Astrocyte of the hippocampus (primary cell): ENCODE measurements at regions not wholly inside any gene's neighbourhood (a gene's known extent, or its start where the extent isn't known, plus 50 kb on each side); places are given as distances from the start of the nearest gene placed in this dataset.

Experiments
- DNase-seq: peaks from one replicate; pipeline ENCODE4 v3.0.0; 2011; ENCODE audit warnings: low read depth, low spot score

DNA sequence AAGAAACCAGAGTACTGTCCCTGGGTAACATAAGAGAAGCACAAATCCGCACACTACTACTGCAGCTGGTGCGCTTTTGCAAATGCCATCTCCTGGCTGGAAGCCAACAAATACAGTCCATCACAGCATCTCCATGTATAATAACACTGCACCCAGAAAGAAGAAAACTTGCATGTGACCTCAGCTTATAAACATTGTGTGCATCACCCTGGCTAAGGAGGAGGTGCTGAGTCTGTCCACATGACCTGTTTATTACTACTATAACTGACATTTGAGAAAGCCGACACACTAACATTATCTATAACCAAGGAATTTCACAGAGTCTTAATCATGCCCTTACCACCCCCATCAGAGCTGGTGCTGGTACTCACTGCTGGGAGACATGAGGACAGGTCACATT, 516.8 kb downstream of the CFAP47 start:
- no peak for DNase-seq

DNA sequence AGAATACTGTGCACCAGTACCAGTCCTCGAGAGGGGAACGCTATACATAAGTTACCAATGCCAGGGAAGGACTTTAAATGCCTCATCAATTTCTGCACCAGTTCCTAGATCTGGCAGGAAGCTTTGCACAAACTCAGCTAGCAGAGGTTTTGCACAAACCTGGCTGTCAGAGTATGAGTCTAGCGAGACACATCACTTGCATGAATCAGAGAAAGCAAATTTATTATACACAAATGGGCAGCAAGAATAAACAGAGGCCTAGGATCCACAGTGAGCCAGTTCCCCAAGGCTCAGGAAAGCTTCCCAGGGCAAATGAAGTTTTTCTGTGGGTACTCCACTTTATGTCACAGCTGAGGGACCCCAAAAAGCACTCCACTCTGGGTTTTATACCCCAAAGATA, 523.5 kb downstream of the CFAP47 start:
- DNase-seq = no peak

DNA sequence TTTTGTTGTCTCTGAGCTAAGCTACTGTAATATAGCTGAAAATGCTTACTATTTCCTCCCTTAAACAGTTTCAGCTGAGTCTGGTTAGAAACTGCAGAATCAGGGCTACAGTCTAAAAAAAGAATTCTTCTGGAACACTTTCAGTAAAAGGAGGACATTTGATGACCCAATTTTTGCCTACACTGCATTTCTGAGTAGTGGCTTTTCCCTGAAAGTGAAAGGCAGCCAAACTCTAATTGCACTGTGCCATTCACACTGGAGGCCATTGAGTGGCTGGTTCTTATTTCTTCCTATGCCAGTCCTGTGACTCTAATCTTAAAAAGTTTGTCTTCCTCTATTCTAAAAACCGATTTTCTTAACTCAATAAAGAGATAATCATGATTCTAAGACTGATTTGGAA, 526.0 kb downstream of the CFAP47 start:
- DNase-seq = no peak

DNA sequence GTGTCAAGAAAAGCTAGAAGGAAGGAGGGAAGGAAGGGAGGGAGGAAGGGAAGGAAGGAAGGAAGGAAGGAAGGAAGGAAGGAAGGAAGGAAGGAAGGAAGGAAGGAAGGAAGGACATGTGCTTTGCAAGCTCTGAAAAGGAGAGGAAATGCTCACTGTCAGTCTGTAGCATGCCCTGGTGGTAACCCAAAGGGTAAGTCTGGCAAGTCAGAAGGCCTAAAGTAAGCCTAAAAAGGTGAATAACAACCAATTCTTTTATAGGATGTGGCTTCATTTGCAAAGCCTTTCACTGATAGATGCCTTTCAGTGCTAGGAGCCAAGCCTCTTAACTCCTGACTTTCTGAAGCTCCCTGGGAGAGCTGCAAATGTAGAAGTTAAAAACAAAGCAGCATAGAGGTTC, 542.6 kb downstream of the CFAP47 start:
- DNase-seq = no peak

DNA sequence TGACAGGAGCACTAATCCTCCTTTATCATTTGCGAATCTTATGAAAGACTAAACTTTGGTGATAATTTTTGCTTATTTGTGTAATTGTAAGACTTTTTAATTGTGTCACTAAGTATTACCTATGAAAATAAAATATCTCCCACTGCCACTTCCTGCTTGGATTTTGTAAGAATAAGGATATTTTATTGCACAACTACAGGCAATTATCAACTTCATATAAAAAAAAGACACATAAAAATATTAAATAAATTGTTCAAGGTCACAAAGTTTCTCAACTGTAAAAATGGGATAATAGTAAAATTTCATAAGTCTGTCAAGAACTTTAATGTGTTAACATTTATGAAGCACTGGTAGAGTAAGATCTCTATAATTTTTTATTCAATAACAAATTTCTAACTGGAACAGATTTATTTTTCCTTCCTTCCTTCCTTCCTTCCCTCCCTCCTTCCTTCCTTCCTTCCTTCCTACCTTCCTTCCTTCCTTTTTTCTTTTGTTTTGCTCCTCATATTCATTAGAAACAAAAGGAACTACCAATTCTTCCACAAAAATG, 527.6 kb upstream of the FAM47C start:
- DNase-seq = no peak

DNA sequence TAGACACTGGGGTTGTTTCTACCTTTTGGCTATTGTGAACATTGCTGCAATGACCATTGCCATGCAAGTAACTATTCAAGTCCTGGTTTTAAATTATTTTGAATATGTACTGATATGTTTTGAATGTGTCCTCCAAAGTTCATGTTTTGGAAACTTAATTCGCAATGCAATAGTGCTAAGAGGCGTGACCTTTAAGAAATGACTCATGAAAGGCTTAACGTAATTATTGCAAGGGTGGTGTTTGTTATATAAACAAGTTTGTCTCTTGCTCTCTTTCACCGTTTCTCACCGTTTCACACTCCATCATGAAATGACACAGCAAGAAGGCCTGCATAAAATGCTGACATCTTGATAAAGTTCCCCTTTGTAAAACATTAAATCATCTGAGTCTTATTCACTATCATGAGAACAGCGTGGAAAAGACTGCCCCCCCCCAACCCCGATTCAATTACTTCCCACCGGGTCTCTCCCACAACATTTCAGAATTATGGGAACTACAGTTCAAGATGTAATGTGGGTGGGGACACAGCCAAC, 506.9 kb upstream of the FAM47C start:
- no peak for DNase-seq

DNA sequence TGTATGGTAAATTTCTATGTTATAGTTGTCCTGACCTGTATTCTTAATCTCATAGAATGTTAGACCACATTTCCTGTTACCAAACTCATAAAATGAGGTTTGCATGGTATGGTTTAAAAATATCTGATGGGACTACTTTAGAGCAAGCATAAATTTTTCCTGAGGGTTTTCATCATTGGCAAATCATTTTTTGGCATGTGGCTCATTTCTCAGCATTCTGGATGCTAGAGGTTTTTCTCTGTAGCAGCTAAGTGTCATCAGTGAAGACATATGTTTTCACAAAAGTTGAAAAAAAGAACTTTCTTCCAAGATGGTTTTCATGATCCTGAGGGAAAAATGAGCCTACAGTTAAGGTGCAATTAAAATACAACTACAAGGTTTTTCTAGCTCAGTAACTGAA, 503.5 kb upstream of the FAM47C start:
- DNase-seq = no peak

DNA sequence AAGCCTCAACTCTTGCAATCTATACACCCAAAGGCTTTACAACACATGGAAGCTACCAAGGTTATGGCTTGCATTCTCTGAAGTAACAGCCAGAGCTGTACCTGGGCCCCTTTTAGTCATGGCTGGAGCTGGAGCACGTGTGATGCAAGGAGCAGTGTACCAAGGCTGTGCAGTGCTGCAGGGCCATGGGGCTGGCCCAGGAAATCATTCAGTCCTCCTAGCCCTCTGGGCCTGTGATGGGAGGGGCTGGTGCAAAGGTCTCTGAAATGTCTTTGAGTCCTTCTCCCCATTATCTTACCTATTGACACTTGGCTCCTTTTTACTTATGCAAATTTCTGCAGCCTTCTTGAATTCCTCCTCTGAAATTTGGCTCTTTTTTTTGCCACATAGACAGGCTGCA, 500.1 kb upstream of the FAM47C start:
- no peak for DNase-seq

DNA sequence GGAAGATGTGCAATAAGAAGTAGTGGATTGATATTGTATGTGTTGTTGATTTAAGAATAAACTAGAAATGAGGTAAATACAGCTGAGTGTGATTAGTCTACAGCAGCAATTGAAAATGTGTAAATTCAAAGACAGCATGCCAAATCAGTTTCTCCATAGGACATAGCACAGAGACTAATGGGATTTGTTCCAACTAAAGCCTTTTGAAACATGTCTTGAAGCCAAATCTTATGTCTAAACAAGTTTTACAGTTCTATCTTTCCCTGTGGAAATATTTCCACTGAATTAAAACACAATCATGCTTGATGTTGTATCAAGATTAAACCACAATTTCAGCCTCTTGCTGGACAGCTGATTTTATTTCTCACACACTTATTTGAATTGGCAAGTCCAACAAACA, 497.4 kb upstream of the FAM47C start:
- no peak for DNase-seq

DNA sequence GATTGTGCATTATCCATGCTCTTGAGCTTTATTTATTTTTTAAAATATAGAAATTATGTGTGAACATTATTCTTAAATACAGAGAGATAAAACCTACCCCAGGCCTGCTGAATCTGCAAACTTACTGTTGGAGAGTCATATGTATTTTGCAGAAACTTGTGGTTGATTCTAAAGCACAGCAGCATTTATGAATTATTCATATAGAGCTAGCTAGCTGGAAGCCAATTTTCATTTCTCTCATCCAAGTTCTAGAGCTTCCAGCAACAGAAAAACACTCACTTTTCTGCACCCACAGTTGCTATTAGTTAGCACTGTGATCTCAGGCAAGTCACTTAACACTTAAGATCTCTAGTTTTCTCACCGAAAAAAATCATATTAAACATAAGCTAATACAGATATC, 479.5 kb upstream of the FAM47C start:
- no peak for DNase-seq

DNA sequence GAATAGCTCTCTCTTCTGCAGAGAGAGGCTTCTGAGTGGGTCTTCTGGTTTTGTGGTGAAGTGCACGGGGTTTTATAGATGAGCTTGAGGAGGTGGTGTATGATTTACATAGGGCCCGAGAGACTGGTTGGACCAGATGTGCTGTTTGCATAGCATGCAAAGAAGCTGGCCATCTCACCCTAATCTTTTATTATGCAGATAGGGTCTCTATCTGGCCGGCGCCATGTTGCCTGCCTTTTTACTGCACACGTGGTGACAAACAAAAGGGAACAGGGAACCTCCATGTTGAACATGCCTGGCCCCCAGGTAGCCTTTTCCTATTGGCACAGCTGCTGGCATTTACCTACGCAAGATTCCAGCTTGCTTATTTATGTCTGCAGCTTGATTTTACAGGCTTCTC, 473.3 kb upstream of the FAM47C start:
- no peak for DNase-seq

DNA sequence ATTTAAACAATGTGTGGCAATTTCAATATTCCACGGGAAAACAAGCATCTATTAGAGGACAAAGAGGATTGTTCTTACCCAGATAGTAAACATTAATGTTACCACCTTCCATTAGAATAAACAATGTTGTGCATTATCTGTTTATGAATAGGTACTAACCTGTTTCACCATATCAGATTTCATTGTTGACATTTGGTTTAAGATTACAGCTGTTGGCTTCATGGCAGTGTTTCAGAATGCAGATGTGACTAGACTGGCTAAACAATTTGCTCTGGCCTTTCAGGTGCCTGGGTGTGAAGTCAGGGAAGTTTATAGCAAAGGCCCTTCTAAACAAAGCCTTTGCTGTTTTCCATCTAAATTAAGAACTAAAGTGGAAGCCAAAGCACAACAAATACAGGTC, 464.7 kb upstream of the FAM47C start:
- DNase-seq = no peak

DNA sequence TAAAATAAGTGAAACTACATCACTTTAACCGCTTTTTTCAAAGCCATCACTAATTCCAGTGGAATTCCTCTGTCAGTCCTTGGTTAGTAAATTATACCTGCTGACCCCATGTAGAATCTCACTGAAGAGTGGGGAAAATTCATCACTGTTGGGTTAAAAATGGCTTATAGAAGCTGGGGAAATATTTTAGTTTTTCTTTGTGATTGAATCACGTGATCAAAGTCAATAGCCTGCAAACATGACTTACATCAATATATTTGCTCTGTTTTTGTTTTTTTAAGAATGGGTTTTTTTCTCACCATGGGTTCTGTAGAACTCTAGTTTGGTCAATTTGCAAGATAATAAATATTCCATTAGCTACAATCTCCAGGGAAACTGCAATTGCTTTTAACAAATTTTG, 445.2 kb upstream of the FAM47C start:
- DNase-seq = no peak

DNA sequence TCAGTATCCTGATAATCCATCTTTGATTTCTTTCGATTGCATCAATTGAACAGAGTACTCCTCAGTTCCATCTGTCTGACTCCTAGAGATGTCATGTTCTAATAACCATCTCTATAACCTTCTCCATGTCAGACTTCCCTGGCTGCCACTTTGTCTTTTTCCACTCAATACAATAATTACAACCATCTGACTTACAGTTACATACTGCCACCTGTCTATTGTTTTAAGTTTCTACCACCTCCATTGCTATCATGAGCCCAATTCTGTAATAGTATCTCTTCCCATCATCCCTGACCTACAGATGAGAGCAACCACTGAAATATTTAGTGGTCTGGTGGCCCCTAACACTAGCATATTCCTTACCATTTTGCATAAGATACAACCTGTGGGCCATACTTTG, 439.2 kb upstream of the FAM47C start:
- DNase-seq = no peak

DNA sequence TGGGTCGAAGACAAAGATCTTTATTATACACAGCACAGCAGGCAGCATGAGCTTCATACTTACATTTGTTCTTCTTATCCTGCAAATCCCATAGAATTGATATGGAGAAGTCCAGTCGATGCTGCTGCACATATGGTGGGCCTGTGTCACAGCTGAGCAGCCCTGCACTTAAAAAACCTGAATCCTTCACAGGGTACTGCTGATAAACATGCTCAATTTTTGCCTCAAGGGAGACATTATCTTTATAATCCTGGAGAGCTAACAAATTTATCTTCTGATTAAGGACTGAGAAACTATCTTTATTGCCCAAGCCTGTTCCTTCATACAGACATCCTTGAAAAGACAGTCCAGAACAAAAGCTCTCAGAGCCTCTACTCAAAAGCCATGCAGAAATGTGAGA, 434.4 kb upstream of the FAM47C start:
- no peak for DNase-seq

DNA sequence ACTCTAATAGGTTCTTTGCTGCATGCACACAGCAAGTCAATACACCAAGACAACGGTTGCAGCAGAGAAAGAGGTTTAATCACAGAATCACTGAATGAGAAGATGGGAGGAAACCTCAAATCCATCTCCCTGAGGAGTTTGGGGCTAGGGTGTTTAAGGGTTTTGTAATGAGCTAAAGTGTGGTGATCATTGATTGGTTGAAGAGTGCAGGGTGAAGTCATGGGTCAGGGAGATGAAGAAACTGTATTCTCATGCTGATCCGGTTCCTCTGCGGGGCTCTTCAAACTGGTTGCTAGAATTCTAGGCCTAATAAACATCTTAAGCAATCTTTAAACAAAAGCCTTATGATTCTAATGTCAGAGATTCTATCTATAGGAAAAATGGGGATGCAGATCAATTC, 432.5 kb upstream of the FAM47C start:
- DNase-seq = no peak

DNA sequence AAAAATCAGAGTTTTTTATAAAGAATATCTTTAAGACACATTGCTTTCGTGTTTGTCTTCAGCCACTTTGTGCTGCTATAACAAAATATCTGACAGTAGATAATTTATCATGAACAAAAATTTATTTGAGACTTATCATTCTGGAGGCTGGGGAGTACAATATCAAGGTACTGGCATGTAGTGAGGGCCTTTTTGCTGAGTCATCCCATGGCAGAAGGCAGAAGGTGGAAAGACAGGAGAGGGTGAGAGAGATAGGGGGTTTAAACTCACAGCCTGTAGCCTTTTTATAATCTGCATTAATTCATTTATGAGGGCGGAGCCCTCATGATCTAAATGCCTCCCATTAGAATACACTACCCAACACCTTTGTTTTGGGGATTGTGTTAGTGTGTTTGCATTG, 431.2 kb upstream of the FAM47C start:
- no peak for DNase-seq

DNA sequence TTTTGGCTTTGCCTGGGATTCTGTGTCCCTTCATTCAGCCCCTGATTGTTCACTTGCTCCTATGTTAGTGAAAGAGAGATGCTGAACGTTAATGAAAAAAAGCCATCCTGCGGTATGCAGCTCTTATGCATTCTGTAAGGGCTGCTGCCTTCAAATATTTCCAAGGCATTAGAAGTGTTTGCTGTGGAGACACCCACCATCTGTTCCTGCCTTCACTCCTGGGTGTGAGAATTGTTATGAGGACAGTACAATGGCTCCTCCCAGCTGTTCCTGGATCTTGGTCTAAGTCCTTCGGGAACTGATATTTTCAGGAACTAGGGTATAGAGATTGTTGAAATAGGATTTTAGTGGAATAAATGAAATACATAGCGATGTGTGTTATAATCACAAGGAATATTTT, 427.1 kb upstream of the FAM47C start:
- DNase-seq = no peak

DNA sequence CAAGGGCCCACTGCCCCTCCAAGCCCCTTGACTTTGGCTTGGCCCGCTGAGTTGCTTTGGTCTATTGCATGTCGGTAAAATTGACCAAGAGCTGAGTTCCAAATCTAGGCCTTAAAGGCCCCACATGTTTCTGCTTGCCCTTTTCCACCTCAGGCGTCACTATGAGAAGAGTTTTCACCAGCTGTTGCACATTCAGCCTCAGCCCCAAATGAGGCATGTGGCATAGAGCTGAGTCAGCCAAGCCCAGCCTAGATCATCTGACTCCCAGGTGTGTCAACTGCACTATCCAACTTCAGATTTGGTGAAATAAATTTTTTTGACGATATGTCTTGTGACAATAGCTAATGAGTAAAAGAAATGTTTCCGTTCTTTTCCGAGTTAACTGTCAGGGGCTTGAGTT, 424.5 kb upstream of the FAM47C start:
- DNase-seq = no peak

DNA sequence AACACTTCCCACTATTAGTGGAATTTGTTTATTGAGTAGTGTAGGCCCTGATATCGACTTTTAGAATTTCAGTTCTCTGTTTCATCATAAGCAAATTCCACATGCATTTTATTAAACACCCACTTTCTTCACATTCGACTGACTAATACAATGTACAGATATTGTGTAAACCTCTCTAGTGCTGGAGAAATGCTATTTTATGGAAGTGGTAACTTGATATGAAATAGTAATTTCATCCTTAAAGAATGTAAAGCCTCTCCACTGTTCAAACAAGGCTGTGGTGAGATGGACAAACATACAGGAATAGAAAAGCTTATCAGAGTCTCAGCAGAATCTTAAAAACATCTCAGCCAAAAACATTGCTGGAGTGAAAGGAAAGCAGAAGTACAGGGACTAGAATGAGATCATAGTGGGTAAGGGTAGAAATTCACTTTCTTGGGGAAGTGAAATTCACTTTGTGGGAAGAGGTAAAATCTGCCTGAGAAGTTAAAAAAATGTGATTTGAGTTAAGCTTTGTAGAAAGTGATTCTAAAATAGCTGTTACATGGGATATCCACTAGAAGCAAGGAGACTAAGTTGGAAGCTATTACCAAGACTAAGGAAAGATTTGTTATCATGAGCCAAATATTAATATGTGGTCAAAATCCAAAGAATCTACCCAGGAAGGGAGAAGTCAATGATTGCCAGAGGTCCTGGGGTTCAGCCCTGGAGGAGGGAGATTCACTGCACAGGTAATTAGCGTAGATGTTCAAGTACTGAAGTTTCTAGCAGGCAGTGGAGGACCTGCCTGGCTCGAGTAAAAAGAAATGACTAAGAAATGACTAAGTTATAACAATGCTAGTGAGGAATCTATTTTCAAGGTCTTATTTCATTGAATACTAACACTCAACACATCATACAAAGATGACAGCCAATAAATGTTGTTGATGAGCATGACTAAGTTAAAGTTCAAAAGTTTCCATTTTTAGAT, 398.3 kb upstream of the FAM47C start:
- DNase-seq = no peak

DNA sequence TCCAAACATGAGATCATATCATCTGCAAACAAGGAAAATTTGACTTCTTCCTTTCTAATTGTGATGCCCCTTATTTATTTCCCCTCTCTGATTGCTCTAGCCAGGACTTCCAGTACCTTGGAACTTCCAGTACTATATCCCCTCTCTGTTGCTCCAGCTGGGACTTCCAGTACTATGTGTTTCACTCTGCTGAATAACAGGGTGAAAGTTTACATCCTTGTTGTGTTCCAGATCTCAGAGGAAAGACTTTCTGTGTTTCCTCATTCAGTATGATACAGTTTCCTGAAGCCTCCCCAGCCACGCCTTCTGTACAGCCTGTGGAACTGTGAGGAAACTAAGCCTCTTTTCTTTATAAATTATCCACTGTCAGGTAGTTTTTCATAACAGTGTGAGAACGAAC, 381.3 kb upstream of the FAM47C start:
- DNase-seq = no peak

DNA sequence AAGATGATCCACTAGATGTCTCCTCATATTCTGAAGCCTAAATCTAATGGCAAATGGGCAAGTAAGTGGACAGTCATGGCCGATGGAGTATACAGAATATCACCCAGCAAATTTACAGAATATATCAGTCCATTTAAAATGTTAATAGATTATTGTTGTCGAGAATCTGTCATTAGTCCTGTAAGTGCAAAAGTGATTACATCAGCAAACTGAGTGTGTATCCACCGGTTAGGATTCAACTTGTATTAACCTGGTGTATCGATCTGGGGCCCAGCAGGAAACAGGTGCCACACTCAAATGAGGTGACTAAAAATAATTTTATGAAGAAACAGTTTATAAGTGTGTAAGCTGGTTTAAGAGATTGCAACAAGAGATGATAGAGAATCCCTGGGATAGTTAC, 367.9 kb upstream of the FAM47C start:
- DNase-seq = no peak

DNA sequence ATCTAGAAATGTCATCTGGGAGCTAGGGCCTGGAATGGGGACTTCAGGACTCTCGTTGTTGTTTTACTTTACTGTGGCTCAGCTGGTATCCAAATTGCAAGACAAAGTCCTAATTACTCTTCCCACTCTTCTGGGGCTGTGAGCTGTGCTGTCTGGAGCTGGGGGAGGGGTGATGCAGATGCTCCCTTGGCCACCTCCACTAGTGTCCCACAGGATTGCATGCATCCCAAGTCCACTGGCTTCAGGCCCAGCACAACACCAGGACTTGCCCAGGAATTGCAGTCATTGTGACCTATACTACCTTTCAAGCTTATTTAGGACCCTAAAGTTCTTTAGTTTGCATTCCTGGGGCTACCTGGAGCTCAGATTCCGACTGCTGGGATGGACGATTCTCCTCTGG, 366.1 kb upstream of the FAM47C start:
- DNase-seq = no peak
